ENCODE measurements at regions not wholly inside any gene's neighbourhood (a gene's known extent, or its start where the extent isn't known, plus 50 kb on each side); places are given as distances from the start of the nearest gene placed in this dataset.

DNA sequence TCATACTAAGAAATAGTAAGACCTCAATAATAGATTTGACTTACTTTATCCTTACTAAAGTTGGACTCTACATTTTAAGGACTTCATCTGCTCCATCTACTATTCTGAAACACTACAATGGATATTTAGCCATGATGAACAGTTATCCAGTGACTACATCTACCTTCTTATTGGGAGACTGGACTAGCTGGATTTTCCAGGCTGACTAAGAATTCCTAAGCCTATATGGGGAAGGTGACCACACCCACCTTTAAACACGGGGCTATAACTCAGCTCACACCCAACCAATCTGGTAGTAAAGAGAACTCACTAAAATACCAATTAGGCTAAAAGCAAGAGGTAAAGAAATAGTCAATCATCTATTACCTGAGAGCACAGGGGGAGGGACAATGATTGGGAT is 1438.4 kb downstream of the TECRL start:
- BruUV-seq (replicated peaks): no TSS peak
- Histone ChIP-seq H3K27me3 (ENCODE audit: control insufficient read depth, insufficient read depth, low read length) (no peaks in the 10 kb centered on the region), H3K36me3 (ENCODE audit: control insufficient read depth, insufficient read depth, low read length) (no peaks in the 10 kb centered on the region), H3K4me1 (ENCODE audit: control insufficient read depth, insufficient read depth, low read length) (no peaks in the 10 kb centered on the region), H3K9me3 (ENCODE audit: control insufficient read depth, insufficient read depth, low read depth, low read length) (no peaks in the 10 kb centered on the region), H3K27ac (ENCODE audit: low read length) (no peak overlapping the region), H3K4me3 (ENCODE audit: low read depth in 2 of 2, low read length in 2 of 2) (no peak overlapping the region)
- in situ Hi-C loops (cut with HindIII; ENCODE audit: low pct_unique_long_range_greater_than_20kb, low sequenced_read_pairs) (no loop called here), intact Hi-C loops (cut with micrococcal nuclease; ENCODE audit: unreplicated experiment) (no loop called here)
- ATAC-seq (no peak), DNase-seq (ENCODE audit: low read depth, low spot score) (no peak)
- TF ChIP-seq POLR2AphosphoS5 (IDR thresholded peaks at IDR 0.05; ENCODE audit: low read depth, low read length): no peak
- no peak for TF ChIP-seq TCF7L2 (IDR thresholded peaks at IDR 0.05; ENCODE audit: low read depth, low read length)
- TF ChIP-seq, protein P1, sequence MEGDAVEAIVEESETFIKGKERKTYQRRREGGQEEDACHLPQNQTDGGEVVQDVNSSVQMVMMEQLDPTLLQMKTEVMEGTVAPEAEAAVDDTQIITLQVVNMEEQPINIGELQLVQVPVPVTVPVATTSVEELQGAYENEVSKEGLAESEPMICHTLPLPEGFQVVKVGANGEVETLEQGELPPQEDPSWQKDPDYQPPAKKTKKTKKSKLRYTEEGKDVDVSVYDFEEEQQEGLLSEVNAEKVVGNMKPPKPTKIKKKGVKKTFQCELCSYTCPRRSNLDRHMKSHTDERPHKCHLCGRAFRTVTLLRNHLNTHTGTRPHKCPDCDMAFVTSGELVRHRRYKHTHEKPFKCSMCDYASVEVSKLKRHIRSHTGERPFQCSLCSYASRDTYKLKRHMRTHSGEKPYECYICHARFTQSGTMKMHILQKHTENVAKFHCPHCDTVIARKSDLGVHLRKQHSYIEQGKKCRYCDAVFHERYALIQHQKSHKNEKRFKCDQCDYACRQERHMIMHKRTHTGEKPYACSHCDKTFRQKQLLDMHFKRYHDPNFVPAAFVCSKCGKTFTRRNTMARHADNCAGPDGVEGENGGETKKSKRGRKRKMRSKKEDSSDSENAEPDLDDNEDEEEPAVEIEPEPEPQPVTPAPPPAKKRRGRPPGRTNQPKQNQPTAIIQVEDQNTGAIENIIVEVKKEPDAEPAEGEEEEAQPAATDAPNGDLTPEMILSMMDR (IDR thresholded peaks at IDR 0.05): no peak
- TF ChIP-seq, protein P2, sequence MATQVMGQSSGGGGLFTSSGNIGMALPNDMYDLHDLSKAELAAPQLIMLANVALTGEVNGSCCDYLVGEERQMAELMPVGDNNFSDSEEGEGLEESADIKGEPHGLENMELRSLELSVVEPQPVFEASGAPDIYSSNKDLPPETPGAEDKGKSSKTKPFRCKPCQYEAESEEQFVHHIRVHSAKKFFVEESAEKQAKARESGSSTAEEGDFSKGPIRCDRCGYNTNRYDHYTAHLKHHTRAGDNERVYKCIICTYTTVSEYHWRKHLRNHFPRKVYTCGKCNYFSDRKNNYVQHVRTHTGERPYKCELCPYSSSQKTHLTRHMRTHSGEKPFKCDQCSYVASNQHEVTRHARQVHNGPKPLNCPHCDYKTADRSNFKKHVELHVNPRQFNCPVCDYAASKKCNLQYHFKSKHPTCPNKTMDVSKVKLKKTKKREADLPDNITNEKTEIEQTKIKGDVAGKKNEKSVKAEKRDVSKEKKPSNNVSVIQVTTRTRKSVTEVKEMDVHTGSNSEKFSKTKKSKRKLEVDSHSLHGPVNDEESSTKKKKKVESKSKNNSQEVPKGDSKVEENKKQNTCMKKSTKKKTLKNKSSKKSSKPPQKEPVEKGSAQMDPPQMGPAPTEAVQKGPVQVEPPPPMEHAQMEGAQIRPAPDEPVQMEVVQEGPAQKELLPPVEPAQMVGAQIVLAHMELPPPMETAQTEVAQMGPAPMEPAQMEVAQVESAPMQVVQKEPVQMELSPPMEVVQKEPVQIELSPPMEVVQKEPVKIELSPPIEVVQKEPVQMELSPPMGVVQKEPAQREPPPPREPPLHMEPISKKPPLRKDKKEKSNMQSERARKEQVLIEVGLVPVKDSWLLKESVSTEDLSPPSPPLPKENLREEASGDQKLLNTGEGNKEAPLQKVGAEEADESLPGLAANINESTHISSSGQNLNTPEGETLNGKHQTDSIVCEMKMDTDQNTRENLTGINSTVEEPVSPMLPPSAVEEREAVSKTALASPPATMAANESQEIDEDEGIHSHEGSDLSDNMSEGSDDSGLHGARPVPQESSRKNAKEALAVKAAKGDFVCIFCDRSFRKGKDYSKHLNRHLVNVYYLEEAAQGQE (IDR thresholded peaks at IDR 0.05; ENCODE audit: insufficient read depth in 1 of 2, low read depth in 2 of 2, low read length in 1 of 2): no peak
- ChIA-PET CTCF (no interaction called here), POLR2A (no interaction called here)

DNA sequence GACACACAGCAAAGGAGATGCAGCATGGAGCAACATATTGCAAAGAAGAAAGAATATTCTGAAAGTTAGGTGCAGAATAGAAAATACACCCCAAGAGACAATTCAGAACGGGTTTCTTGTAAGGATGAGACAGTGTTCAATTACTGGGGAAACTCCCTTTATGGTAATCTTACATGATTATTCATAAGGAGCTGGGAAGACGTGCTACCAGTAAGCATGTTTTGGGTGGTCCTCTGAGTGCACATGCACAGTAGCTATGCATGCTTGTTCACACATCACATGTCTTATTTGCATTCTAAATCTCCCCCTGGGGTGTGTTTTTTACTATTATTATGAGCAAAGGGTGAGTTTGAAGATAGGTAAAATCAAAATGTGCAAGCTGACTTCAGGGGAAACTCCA is 1448.8 kb downstream of the TECRL start:
- no peaks in the 10 kb centered on the region for H3K27me3 ChIP-seq (ENCODE audit: control insufficient read depth, insufficient read depth, low read length)
- in situ Hi-C loops (cut with HindIII; ENCODE audit: low pct_unique_long_range_greater_than_20kb, low sequenced_read_pairs) (no loop called here), intact Hi-C loops (cut with micrococcal nuclease; ENCODE audit: unreplicated experiment) (no loop called here)
- no peaks in the 10 kb centered on the region for H3K36me3 ChIP-seq (ENCODE audit: control insufficient read depth, insufficient read depth, low read length)
- ChIA-PET POLR2A (no interaction called here), CTCF (no interaction called here)
- H3K9me3 ChIP-seq (ENCODE audit: control insufficient read depth, insufficient read depth, low read depth, low read length): no peaks in the 10 kb centered on the region
- H3K27ac ChIP-seq (ENCODE audit: low read length): no peak overlapping the region
- BruUV-seq (replicated peaks): no TSS peak
- no peak overlapping the region for H3K4me3 ChIP-seq (ENCODE audit: low read depth in 2 of 2, low read length in 2 of 2)
- TF ChIP-seq TCF7L2 (IDR thresholded peaks at IDR 0.05; ENCODE audit: low read depth, low read length) (no peak), SIN3A (IDR thresholded peaks at IDR 0.05; ENCODE audit: borderline replicate concordance, insufficient read depth, low read depth, low read length) (no peak), POLR2AphosphoS5 (IDR thresholded peaks at IDR 0.05; ENCODE audit: low read depth, low read length) (no peak)
- TF ChIP-seq, protein P1 (IDR thresholded peaks at IDR 0.05): no peak
- TF ChIP-seq, protein P2 (IDR thresholded peaks at IDR 0.05; ENCODE audit: insufficient read depth in 1 of 2, low read depth in 2 of 2, low read length in 1 of 2): no peak
- no peak for ATAC-seq
- no peaks in the 10 kb centered on the region for H3K4me1 ChIP-seq (ENCODE audit: control insufficient read depth, insufficient read depth, low read length)
- no peak for DNase-seq (ENCODE audit: low read depth, low spot score)

All from Panc1 (cell line).